ENCODE measurements at regions not wholly inside any gene's neighbourhood (a gene's known extent, or its start where the extent isn't known, plus 50 kb on each side); places are given as distances from the start of the nearest gene placed in this dataset.

GRCh38 chr9:13755551-13755950, 476.1 kb upstream of the MPDZ start:
- DNase-seq (ENCODE audit: low spot score) = no peak

DNA sequence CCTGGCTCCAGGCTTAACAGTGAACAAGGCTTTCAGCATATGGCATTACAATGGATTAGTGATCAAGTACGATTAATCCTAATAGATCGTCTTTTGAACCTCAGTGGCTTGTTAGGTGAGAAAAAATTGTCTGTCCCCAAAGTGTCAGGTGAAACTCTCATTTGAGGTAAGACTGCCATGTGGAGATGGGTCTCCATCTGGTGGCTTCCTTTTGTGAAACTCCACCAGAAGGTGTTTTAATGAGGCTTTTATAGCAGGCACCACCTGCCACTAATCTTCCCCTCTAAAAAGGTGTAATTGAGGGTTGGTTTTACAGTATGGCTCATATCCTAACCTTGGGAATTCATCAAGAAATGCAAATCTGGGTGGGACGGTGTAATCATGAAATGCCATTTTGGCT, 471.1 kb upstream of the MPDZ start:
- no peak for DNase-seq (ENCODE audit: low spot score)

DNA sequence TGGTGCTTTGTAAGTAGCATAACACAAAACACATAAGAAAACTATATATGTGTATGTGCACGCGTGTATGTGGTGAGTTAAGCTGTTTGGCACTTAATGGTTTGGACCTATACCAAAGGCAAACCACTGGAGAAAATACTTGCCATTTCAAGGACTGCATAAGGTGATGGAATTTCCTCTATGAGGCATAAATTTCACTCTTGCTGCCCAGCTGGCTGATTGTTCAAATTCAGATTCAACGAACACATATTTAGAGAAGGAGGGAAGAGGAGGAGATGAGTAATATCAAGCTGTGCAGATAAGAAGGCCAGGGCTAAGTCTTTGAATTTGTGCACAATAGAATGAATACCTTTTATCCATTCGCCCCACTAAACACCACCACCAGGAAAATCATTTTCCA, 470.6 kb upstream of the MPDZ start:
- DNase-seq (ENCODE audit: low spot score) = no peak

DNA sequence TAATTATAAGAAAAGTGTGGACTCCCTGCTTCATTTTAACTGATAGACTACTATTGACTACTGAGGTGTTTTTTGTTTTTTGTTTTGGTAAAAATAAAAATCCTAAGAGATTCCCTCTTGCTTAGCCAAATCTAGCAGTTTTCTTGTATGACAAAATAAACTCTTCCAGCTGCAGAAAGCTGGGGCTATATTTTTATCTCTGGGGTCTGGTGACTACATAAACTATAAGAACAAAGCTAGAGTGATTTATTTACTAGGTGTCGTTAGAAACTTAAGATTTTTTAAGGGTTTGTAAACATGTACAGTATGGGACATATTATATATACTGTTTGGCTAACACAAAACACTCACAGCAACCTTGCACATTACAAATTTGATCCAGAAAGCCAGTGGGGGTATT, 467.4 kb upstream of the MPDZ start:
- DNase-seq (ENCODE audit: low spot score) = no peak

GRCh38 chr9:13744261-13744901, 464.9 kb upstream of the MPDZ start:
- no peak for DNase-seq (ENCODE audit: low spot score)

GRCh38 chr9:13737885-13738284, 458.4 kb upstream of the MPDZ start:
- no peak for DNase-seq (ENCODE audit: low spot score)

- no peak for DNase-seq (ENCODE audit: low spot score)
Observed at GRCh38 chr9:13735181-13735580, 455.7 kb upstream of the MPDZ start.

DNA sequence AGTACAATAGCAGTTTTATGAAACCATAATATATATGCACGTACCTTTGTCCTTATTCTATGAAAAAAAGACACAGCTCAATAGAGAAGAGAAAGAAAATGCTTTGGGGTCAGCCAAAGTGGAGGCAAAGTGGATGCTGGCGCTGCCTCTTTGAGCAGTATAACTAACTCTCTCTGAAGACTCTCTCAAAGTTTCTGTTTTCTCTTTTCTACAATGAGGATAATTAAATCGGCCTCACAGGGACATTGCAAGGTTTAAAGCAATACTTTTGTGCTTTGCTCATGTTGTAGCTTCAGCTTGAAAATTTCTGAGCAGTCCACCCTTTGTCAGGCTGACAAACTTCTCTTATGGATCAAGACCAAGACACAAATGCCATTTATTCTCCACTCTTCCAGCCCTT, 455.1 kb upstream of the MPDZ start:
- DNase-seq (ENCODE audit: low spot score) = no peak

DNA sequence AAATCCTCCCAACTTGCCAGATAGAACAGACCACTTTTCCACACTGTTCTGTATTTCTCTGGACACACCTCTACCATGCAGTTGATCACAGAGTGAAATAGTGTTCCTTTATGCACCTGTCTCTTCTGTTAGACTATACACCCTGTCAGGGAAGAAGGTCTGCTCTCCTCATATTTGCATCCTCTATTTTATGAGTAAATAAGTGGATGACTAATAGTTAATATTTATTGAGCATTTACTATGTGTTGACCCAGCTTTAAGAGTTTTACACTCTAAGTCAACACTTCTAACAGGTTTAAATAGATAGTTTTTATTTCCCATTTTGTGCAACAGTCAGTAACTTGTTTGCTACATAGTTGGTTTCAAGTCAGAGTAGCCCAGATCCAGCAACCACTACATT, 452.8 kb upstream of the MPDZ start:
- no peak for DNase-seq (ENCODE audit: low spot score)

GRCh38 chr9:13731637-13732036, 452.1 kb upstream of the MPDZ start:
- DNase-seq (ENCODE audit: low spot score) = no peak

DNA sequence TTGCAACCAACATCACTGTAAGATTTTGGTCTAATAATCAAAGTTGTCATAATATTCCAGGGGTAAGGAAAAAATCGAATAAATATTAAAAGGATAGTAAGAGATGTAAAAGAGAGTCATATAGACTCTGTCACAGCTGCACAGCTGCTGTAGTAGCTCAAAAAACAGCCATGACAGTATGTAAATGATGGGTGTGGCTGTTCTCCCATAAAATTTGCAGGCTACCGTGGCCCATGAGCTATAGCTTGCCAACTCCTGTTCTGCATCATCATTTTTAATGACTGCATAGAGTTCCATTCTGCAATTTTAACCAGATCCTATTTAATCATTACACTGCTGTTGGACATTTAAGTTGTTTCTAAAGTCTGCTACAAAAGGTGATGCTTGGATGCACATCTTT, 450.5 kb upstream of the MPDZ start:
- DNase-seq (ENCODE audit: low spot score) = no peak

DNA sequence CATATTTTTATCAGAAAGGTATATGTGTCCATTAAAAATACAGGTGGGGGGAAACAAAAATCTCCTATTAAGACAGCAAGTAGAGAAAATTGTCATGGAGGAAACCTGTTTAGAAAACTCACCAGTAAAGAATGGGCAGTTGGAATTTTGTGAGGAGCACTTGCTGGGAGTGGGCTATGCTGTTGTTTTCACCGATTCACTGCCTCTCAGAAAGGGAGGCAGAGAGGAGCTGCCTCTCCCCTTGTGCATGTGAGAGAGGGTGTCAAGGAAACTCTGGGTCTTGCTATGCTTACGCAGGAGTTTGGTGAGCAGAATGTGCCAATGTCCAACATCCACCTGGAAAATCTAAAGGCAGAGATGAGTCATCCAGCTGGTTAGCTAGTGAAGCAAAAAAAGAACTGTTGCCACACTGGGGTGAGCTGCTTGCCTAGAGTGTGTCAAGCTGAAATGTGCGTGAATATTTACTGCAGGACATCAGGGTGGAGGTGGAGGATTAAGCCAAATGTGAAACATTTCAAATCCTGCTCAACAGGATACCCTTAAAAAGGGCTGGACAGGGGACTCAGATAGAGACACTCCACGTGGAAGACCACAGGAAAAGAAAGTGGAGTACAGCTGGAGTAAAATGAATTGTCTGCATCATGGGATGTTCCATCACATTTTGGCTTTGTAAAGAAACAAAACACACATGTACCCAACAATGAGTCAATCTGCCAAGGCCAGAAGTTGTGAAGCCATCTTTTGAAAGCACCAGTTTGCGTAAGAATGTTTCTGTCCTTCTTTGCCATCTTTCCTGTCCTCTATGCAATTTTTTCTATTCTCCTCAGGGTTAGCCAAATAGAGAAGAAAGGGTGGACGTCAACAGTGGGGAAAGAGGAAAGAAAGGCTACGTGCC, 449.7 kb upstream of the MPDZ start:
- peak; percentile 12 for DNase-seq (ENCODE audit: low spot score)

- no peak for DNase-seq (ENCODE audit: low spot score)
Observed at GRCh38 chr9:13728131-13728530, 448.6 kb upstream of the MPDZ start.

- DNase-seq (ENCODE audit: low spot score) = no peak
Observed at GRCh38 chr9:13726746-13727145, 447.3 kb upstream of the MPDZ start.

DNA sequence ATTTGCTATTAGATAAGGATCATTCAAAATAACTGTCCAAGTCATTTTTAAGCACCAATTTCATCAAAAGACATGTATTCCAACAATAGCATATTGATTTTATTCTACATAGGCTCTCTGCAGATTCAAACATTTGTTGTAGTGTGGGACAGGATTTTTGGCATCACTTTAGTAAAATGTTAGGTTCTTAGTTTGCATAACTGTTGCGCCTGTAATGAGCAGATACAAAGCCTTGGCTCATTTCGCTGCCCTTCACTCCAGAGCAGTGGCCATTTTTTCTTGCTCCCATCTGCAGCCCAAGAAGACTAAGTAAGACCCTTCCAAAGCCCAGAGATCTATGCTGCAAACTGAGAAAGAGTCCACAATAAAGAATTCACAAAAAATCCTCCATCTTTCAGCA, 446.0 kb upstream of the MPDZ start:
- DNase-seq (ENCODE audit: low spot score) = no peak

DNA sequence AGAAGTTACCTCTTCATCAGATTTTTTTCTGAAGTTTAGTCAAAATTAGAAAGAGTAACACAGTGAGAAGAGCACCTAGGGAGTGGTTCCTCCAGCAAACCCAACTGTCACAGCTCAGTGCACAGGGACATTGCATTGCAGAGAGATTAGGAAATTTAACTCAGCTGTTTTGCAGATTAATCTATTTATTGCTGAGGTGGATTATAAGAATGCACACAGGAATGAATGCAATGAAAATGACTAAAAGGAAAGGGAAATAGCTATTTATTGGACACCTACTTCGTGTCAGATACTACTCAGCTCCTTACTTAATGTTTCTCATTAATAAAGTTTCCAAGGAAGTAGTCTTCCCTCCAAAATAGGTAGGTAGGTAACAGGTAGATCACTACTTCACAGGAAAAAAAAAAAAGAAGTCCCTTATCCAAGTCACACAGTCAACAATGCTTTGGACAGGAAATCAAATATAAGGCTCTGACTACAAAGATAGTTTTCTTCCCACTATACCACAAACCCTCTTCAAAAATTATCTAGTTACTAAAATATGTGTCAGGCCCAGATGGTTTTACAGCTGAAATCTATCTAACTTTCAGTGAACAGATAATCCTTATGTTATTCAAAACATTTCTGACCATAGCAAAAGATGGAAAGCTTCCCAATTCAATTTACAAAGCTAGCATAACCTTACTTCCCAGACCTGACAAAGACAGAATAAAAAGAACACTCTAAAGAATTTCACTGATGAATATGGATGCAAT, 442.2 kb upstream of the MPDZ start:
- no peak for DNase-seq (ENCODE audit: low spot score)

- no peak for DNase-seq (ENCODE audit: low spot score)
Observed at GRCh38 chr9:13719981-13720676, 440.6 kb upstream of the MPDZ start.

DNA sequence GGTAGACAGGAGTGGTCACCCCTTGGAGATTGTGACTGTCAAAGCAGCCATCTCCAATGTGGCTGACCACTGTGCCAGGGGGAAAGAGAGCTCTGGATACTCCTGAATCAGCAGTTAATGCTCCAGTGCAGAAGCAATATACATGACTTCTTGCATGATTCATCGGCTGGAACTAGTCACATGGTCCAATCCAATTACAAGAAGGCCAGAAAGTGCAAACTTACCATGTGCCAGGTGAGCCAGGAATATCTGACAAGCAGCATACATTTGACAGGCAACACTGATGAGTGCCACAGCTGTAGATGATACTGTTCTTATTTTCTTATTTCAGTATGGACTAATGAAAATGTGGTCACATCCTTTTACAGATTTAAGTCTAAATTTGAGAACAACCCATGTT, 440.0 kb upstream of the MPDZ start:
- peak; percentile 6 for DNase-seq (ENCODE audit: low spot score)

DNA sequence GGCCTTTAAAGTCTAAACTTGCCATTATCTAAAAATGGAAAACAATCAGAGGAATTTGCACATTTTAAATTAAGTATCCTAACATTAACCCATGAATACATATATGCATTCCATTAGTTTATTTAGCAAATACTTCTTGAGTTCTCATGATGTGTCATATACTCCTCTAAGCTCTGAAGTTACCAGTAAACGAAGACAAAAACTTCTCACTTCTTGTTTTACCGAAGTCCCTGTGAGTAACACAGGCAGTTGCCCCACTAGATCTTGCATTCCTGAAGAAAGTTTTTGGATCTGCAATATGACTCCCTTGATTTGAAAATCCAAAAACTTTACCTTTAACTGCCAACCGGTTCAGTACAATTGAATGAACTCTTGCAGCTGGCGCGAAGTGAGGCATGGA, 439.0 kb upstream of the MPDZ start:
- DNase-seq (ENCODE audit: low spot score) = no peak

DNA sequence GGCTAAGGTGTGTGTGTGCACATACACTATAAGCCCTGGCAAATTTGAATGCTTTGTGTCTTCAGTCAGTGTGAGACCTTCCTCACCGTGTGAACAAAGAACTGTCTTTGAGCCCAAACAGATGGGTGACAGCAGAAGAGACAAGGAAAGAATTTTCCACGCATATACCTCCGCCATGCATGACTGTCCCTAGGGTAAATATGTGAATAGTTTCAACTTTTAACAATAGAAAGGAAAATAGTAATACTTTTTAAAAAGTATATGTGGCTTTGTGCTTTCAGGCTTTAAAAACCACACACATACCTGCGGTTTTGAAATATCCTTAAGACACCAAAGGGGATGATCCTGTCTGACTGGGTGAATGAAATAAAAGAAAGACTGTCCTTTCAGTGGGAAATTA, 438.6 kb upstream of the MPDZ start:
- no peak for DNase-seq (ENCODE audit: low spot score)

DNA sequence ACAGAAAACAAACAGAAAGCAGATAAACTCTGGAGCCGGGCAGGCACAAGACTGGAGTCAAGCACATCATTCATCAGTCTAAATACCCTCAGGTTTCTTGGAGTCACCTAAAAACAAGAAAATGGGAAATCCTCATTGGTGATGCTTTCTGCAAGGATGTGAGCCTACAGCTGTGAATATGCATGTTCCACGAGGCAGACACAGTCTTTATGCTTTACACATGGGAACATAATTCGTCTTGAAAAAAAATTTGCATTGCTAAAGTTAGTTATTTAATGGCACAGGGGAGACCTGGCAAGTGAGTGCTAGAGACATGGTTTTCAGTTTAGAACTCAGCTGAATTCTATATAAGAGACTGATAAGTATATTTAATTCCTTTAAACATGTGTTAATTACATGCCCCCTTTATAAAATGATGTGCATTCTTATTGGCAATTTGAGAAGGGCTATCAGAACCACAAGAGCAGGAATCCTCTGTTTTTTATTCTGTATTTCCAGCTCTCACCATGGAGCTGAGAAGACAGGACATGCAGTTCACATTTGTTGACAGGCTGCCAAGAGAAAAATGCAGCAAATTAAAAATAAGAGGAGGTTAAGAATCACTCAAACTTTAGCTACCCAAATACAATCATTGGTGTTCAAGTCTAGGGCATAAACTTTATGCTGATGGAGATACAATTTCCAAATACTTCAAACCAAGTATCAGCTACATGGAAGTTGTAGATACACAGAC, 438.0 kb upstream of the MPDZ start:
- DNase-seq (ENCODE audit: low spot score) = no peak

Measured in SW480 (cell line).